SW480 (cell line): ENCODE measurements at regions not wholly inside any gene's neighbourhood (a gene's known extent, or its start where the extent isn't known, plus 50 kb on each side); places are given as distances from the start of the nearest gene placed in this dataset.
"Not testable (repeated sequence)": the region's sequence is repeated elsewhere in the genome, so short reads cannot be mapped to it uniquely, and the experiment has no call there.

Experiments used
- DNase-seq: peaks from one replicate; pipeline ENCODE4 v3.0.0-alpha.2; 2016; ENCODE audit warnings: low spot score

DNA sequence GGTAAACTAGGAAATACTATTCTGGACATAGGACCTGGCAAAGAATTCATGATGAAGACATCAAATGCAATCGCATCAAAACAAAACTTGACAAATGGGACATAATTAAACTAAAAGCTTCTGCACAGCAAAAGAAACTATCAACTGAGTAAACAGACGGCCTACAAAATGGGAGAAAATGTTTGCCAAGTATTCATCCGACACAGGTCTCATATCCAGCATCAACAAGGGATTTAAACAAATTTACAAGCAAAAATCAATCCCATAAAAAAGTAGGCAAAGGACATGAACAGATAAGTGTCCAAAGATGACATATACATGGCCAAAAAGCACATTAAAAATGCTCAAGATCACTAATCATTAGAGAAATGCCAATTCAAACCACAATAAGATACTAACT, 1088.9 kb downstream of the NAALADL2 start:
- no peak for DNase-seq

DNA sequence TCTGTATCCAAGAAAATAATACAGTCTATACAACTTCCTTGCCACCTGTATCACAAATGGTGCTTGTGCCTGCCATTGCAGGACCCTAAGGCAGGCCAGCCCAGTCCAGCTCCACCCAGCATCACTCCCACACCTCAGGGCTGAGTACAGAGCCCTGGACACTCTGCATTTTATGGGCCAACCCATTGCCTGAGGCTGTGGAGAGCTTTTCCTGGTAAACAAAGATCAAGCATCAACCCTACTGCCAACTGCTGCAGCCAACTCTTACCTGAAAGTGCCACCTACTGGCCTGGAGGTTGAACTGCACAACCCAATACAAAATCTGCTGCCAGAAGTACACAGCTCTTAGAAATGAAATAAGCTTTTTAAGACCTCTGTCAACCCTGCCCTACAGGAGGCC, 1082.2 kb downstream of the NAALADL2 start:
- DNase-seq: no peak

GRCh38 chr3:175940881-175941280, 1081.7 kb downstream of the NAALADL2 start:
- no peak for DNase-seq

GRCh38 chr3:175940243-175940642, 1081.1 kb downstream of the NAALADL2 start:
- DNase-seq: no peak

- DNase-seq: not testable (repeated sequence)
These were observed 1078.2 kb downstream of the NAALADL2 start for GRCh38 chr3:175937367-175937766.

GRCh38 chr3:175932586-175932985, 1073.5 kb downstream of the NAALADL2 start:
- DNase-seq: no peak

DNA sequence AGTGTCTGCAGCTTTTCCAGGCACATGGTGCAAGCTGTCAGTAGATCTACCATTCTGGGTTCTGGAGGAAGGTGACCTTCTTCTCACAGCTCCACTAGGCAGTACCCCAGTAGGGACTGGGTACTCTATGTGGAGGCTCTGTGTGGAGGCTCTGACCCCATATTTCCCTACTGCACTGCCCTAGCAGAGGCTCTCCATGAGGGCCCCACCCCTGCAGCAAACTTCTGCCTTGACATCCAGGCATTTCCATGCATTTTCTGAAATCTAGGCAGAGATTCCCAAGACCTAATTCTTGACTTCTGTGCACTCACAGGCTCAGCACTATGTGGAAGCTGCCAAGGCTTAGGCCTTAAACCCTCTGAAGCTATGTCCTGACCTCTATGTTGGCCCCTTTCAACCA, 1060.0 kb downstream of the NAALADL2 start:
- DNase-seq: no peak

DNA sequence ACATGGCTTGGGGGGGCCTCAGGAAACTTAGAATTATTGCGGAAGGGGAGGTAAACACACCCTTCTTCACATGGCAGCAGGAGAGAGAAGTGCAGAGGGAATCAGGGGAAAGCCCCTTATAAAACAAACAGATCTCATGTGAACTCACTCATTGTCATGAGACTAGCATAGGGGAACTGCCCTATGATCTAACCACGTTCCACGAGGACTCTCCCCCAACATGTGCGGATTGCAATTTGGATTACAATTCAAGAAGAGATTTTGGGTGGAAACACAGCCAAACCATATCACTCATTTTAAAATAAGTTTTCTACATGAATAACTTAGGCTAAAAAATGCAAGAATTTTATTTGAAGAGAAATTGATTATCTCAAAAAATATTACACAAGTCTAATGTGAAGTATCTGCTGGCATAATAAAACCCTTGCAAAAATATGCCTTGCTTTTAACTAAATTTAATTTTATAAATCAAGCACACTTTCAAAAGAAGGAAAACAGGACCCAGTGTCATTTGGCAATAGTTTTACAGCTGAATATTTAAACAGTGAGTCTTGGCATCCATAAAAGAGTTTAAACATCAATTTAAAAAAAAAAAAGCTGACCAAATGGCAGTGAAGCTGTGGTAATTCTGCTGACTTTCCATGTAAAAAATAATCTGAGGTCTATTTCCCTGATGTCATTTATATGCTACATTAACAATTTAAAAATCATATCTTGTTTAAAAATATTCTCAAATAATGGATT, 1057.2 kb downstream of the NAALADL2 start:
- DNase-seq: no peak

DNA sequence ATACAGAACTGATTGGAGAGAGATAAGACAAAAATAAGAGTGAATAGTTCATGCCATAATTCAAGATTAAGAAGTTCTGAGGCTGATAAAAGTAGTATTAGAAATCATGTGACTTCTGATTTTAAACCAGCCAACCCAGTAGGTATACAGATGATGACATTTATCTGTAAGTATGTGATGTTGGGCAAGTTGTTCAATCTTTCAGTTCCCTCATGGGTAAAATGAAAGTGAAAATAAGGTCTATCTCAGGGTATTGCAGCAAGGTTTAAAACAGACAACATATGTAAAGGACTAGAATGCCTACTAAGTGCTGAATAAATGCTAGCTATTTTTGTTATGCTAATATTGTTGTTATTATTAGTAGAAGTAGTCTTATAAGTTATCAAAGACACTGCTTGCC, 1055.7 kb downstream of the NAALADL2 start:
- no peak for DNase-seq

DNA sequence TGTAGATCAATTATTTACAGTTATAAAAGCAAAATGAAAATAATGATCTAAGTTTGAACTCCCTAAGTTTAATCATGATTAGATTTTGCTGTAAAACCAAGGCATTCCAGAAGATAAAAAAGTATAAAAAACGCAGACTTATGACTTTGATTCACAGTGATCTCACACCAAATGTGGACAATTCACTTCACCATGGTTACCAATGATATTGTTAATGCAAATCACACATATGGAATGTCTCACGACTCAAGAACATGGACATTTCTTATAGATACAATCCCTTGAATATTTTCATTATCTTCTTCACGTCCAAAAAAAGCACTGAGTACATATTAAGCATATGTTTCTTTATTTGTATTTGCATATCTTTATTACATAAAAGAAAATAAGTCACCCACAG, 1054.2 kb downstream of the NAALADL2 start:
- no peak for DNase-seq

DNA sequence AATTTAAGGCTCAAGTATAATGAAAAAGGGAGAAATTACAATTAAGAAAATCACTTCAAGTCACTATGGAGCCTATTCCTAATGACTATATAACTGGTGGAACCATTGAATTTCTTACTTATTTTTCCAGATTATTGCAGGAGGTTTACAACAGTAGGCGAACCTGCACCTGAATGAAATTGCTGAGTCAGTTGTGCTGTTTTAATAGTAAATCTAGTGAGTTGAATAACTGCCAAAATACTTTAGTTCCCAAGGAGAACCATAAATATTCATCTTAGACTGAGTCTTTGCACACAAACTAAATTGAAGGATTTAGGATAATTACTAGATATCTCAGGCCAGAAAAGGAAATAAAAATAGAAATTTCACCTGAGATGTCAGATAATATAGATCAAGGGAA, 1052.8 kb downstream of the NAALADL2 start:
- DNase-seq: no peak

DNA sequence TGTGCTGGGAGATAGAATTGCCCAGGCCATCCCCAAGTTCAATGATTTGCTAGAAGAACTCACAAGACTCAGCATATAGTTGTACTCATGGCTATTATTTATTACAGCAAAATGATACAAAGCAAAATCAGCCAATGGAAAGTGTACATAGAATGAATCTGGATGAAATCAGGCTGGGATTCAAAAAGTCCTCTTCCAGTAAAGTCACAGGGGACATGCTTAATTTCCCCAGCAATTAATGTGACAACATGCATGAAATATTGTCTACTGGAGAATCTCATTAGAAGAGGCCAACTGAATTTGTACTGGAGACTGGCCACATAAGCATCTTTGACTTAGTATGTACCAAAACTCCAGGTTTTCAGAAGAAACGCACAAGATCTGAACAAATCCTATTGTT, 1043.1 kb downstream of the NAALADL2 start:
- no peak for DNase-seq

DNA sequence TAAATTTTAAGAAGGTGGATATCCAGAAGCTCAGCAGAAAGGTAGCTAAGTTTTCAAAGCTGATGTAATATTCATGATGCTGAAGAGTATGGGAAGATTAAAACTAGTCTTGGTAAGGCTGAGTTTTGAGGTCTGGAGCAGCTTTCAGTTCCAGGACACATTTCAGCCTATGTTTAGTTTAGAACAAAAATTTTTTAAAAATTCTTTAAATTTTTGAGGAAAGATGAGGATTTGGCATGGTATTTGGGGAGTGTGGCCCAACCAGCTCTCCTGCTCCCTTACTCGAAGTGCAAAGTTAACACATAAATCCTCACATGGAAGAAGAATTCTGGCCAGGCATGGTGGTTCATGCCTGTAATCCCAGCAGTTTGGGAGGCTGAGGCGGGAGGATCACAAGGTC, 1039.1 kb downstream of the NAALADL2 start:
- DNase-seq: no peak

- DNase-seq: no peak
These were observed 1037.5 kb downstream of the NAALADL2 start for GRCh38 chr3:175896655-175897054.

DNA sequence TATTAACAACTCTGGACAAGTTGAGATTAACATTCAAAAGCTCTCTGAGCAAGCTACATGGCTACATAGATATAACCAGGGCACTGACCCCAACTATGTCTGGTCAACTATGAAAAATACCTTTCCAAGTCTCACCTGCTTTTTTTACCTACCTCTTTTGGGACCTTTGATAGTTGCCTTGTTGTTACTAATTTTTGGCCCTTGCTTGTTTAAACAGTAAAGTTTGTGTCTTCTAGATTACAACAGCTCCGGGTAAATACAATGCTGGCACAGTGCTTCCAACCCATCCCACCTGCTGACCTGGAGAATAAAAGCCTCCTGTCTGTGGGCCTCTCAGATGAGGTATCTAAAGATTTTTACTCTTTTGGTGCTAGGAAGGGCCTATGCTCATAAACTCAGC, 1036.6 kb downstream of the NAALADL2 start:
- no peak for DNase-seq

GRCh38 chr3:175893566-175893965, 1034.4 kb downstream of the NAALADL2 start:
- DNase-seq: no peak

GRCh38 chr3:175890066-175890465, 1030.9 kb downstream of the NAALADL2 start:
- no peak for DNase-seq

GRCh38 chr3:175885231-175885766, 1026.2 kb downstream of the NAALADL2 start:
- DNase-seq: no peak

DNA sequence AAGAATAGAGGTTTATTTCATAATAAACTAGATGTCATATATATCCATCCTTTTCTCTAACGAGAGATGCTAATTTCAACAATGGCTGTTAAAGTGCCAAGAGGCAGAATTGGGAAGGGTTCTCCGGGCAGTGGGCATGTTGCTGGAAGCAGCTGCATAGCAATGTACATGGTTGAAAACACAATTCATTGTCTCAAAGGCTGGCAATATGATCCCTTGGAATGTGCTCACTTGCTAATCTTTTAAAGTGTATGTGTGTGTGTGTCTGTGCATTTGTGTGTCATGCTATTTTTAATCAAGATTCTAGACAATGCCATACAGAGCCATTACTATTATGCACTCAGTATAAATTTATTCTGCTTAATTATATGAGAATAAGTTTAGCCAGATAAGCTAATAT, 1020.3 kb downstream of the NAALADL2 start:
- no peak for DNase-seq

DNA sequence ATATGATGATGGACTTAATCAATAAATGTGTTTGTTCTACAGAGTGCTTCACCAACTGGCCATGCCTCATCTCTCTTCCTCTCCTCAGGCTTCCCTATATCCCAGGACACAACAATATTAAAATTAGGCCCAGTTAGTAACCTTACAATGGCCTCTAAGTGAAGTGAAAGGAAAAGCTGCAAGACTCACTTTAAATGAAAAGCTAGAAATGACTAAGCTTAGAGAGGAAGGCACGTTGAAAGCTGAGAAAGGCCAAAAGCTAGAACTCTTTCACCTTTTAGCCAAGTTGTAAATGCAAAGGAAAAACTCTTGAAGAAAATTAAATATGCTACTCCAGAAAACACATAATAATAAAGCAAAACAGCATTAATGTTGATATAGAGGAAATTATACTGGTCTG, 1010.3 kb downstream of the NAALADL2 start:
- no peak for DNase-seq

- no peak for DNase-seq
These were observed 1009.5 kb downstream of the NAALADL2 start for GRCh38 chr3:175868626-175869025.

DNA sequence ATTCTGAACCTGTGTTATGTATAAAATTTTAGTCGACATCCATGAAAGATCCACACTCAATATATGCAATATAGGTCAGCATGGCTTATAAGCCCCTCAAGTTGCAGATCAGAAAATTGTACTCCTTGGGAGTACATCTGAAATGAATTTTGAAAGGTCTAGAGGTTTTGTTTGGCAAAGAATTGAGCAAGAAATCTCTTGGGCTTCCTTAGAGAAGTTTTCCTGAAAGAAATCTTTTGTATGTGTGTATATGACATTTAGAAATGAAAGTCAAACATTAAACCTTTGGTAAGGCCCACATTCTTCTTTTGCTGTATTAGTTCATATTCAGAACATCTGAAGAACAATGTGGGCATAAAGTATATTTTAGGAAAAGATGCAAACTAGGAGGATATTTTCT, 1006.6 kb downstream of the NAALADL2 start:
- no peak for DNase-seq

GRCh38 chr3:175861916-175862315, 1002.8 kb downstream of the NAALADL2 start:
- no peak for DNase-seq
